ENCODE measurements at regions not wholly inside any gene's neighbourhood (a gene's known extent, or its start where the extent isn't known, plus 50 kb on each side); places are given as distances from the start of the nearest gene placed in this dataset.

GRCh38 chr18:45384137-45384961 lies 230.9 kb upstream of the SLC14A2 start:
- intact Hi-C loops (cut with DNase I), result loop anchor here (5.0 to 10.0 kb wide), 4 partner anchors 107 to 1760 kb away; partner anchors contain the start of gene SETBP1 (in 1 of the 2)
- DNase-seq (peak; percentile 55), ATAC-seq (peak; percentile 75 to 85)

GRCh38 chr18:45384962-45385315 lies 230.3 kb upstream of the SLC14A2 start:
- ATAC-seq (no peak), DNase-seq (no peak)
- intact Hi-C loops (cut with DNase I), result loop anchor here (5.0 to 10.0 kb wide), 4 partner anchors 108 to 1760 kb away; partner anchors contain the start of gene SETBP1 (in 1 of the 2)

GRCh38 chr18:45386041-45386655 lies 229.1 kb upstream of the SLC14A2 start:
- DNase-seq (peak; percentile 31), ATAC-seq (peak in 1 of 2 donors; percentile 35)
- intact Hi-C loops (cut with DNase I), result loop anchor here (10.0 kb wide), 3 partner anchors 111 to 1761 kb away; partner anchors contain the start of gene SETBP1 (in 1 of the 2)

GRCh38 chr18:45387229-45387628 lies 228.0 kb upstream of the SLC14A2 start:
- DNase-seq, result no peak
- intact Hi-C loops (cut with DNase I), result loop anchor here (10.0 kb wide), 3 partner anchors 112 to 1762 kb away; partner anchors contain the start of gene SETBP1 (in 1 of the 2)
- ATAC-seq, result no peak

GRCh38 chr18:45398448-45398847 lies 216.8 kb upstream of the SLC14A2 start:
- ATAC-seq, result no peak
- intact Hi-C loops (cut with DNase I), result no loop called here

GRCh38 chr18:45399146-45399545 lies 216.1 kb upstream of the SLC14A2 start:
- ATAC-seq, result no peak
- no peak for DNase-seq
- intact Hi-C loops (cut with DNase I), result no loop called here

More at GRCh38 chr18:45398448-45398847, 216.8 kb upstream of the SLC14A2 start:
- no peak for DNase-seq

- DNase-seq (peak; percentile 29), ATAC-seq (peak; percentile 71 to 83)
- intact Hi-C loops (cut with DNase I), result no loop called here
Measured at GRCh38 chr18:45399643-45400042, 215.6 kb upstream of the SLC14A2 start.

GRCh38 chr18:45402485-45403056 lies 212.7 kb upstream of the SLC14A2 start:
- DNase-seq, result no peak
- no peak for ATAC-seq
- intact Hi-C loops (cut with DNase I), result no loop called here

- no peak for ATAC-seq
- intact Hi-C loops (cut with DNase I), result no loop called here
Measured at GRCh38 chr18:45403341-45404049, 211.8 kb upstream of the SLC14A2 start.

GRCh38 chr18:45408218-45408617 lies 207.1 kb upstream of the SLC14A2 start:
- ATAC-seq (peak; percentile 67 to 84), DNase-seq (no peak)
- intact Hi-C loops (cut with DNase I), result no loop called here

More at GRCh38 chr18:45403341-45404049, 211.8 kb upstream of the SLC14A2 start:
- no peak for DNase-seq

GRCh38 chr18:45409971-45410370 lies 205.3 kb upstream of the SLC14A2 start:
- ATAC-seq (no peak), DNase-seq (no peak)
- intact Hi-C loops (cut with DNase I), result no loop called here

- ATAC-seq (no peak), DNase-seq (no peak)
- intact Hi-C loops (cut with DNase I), result no loop called here
Measured at GRCh38 chr18:45412577-45412976, 202.7 kb upstream of the SLC14A2 start.

GRCh38 chr18:45413180-45413836 lies 202.0 kb upstream of the SLC14A2 start:
- ATAC-seq, result peak in 1 of 2 donors; percentile 68
- no peak for DNase-seq
- intact Hi-C loops (cut with DNase I), result no loop called here

GRCh38 chr18:45415614-45416013 lies 199.7 kb upstream of the SLC14A2 start:
- DNase-seq (no peak), ATAC-seq (no peak)
- intact Hi-C loops (cut with DNase I), result no loop called here

- intact Hi-C loops (cut with DNase I), result no loop called here
- ATAC-seq (no peak), DNase-seq (no peak)
Measured at GRCh38 chr18:45416168-45416567, 199.1 kb upstream of the SLC14A2 start.

GRCh38 chr18:45417392-45417791 lies 197.9 kb upstream of the SLC14A2 start:
- intact Hi-C loops (cut with DNase I), result no loop called here
- ATAC-seq (no peak), DNase-seq (no peak)

GRCh38 chr18:45423659-45424058 lies 191.6 kb upstream of the SLC14A2 start:
- no peak for ATAC-seq
- no peak for DNase-seq
- intact Hi-C loops (cut with DNase I), result no loop called here

GRCh38 chr18:45430041-45430440 lies 185.2 kb upstream of the SLC14A2 start:
- intact Hi-C loops (cut with DNase I), result no loop called here
- ATAC-seq, result no peak
- no peak for DNase-seq

- intact Hi-C loops (cut with DNase I), result no loop called here
- DNase-seq (no peak), ATAC-seq (peak; percentile 38 to 53)
Measured at GRCh38 chr18:45435810-45436209, 179.5 kb upstream of the SLC14A2 start.

Data from left cardiac atrium (tissue), 4 donors.